HL-60 (cell line): ENCODE measurements at regions not wholly inside any gene's neighbourhood (a gene's known extent, or its start where the extent isn't known, plus 50 kb on each side); places are given as distances from the start of the nearest gene placed in this dataset.

Experiments used
- DNase-seq, 2 experiments: peaks; one replicate each; pipeline ENCODE4 v3.0.0-alpha.2; 2010 to 2020; ENCODE audit warnings: low read depth in 1 of 2, low spot score in 1 of 2
- H3K27ac ChIP-seq: fragments of 250-450 bp; sonication (Bioruptor Pico); replicated peaks from 2 replicates; pipeline ENCODE4 v1.5.1; 2020; ENCODE audit warnings: mild to moderate bottlenecking, moderate library complexity
- H3K27me3 ChIP-seq: fragments of 250-450 bp; sonication (Bioruptor Pico); 2 replicates; pipeline ENCODE4 v1.5.1; 2021; ENCODE audit warnings: mild to moderate bottlenecking, moderate library complexity; ENCODE audit not compliant: insufficient read depth, poor library complexity, severe bottlenecking
- H3K4me3 ChIP-seq: replicated peaks from 2 replicates; pipeline ENCODE4 v1.5.1; 2011; ENCODE audit warnings: mild to moderate bottlenecking, control low read depth, low read length; ENCODE audit not compliant: insufficient read depth
- GABPA ChIP-seq: IDR thresholded peaks from 2 replicates; pipeline ENCODE4 v1.6.1; 2012; ENCODE audit warnings: low read depth
- POLR2AphosphoS5 ChIP-seq: IDR thresholded peaks from 2 replicates; pipeline ENCODE4 v1.6.1; 2012; ENCODE audit warnings: low read depth
- REST ChIP-seq: IDR thresholded peaks from 2 replicates; pipeline ENCODE4 v1.6.1; 2012; ENCODE audit warnings: low read depth; ENCODE audit not compliant: insufficient replicate concordance
- SPI1 ChIP-seq: IDR thresholded peaks from 2 replicates; pipeline ENCODE4 v1.6.1; 2012; ENCODE audit warnings: low read depth, mild to moderate bottlenecking, borderline replicate concordance
- TF ChIP-seq, protein P1 (sequence below): IDR thresholded peaks from one replicate; pipeline ENCODE4 v1.5.1; 2011; ENCODE audit warnings: low read length, control low read depth, inconsistent platforms; ENCODE audit not compliant: insufficient read depth

DNA sequence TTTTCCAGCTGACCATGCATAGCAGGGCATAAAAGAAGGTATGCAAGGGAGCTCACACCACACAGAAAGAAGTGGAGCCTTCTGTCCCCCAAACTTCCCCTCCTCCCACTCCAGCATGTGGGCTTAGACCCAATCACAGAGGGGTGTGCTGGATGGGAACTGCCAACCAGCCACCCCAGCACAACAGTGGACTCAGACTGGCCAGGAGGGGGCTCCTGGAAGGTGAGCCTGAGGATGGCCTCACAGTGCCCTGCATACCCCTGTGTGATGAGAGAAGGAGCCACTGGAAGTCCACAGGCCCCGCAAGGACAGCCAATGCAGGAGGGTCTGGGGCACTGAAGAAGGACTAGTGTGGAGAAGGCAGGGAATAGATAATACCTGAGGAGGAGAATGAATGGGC, 106.9 kb upstream of the SERP2 start:
- no peak for DNase-seq
- TF ChIP-seq POLR2AphosphoS5 = no peak
- TF ChIP-seq, protein P1, sequence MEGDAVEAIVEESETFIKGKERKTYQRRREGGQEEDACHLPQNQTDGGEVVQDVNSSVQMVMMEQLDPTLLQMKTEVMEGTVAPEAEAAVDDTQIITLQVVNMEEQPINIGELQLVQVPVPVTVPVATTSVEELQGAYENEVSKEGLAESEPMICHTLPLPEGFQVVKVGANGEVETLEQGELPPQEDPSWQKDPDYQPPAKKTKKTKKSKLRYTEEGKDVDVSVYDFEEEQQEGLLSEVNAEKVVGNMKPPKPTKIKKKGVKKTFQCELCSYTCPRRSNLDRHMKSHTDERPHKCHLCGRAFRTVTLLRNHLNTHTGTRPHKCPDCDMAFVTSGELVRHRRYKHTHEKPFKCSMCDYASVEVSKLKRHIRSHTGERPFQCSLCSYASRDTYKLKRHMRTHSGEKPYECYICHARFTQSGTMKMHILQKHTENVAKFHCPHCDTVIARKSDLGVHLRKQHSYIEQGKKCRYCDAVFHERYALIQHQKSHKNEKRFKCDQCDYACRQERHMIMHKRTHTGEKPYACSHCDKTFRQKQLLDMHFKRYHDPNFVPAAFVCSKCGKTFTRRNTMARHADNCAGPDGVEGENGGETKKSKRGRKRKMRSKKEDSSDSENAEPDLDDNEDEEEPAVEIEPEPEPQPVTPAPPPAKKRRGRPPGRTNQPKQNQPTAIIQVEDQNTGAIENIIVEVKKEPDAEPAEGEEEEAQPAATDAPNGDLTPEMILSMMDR = no peak
- TF ChIP-seq GABPA = no peak
- no peak for TF ChIP-seq SPI1
- no peak for TF ChIP-seq REST
- Histone ChIP-seq H3K27me3 (no peaks in the 10 kb centered on the region), H3K4me3 (no peak overlapping the region), H3K27ac (no peak overlapping the region)

- Histone ChIP-seq H3K4me3 (no peak overlapping the region), H3K27ac (no peak overlapping the region), H3K27me3 (no peaks in the 10 kb centered on the region)
- TF ChIP-seq, protein P1 = no peak
- no peak for TF ChIP-seq GABPA
- TF ChIP-seq REST = no peak
- TF ChIP-seq SPI1 = no peak
- DNase-seq = no peak
Observed at GRCh38 chr13:44267203-44267602, 106.4 kb upstream of the SERP2 start.

DNA sequence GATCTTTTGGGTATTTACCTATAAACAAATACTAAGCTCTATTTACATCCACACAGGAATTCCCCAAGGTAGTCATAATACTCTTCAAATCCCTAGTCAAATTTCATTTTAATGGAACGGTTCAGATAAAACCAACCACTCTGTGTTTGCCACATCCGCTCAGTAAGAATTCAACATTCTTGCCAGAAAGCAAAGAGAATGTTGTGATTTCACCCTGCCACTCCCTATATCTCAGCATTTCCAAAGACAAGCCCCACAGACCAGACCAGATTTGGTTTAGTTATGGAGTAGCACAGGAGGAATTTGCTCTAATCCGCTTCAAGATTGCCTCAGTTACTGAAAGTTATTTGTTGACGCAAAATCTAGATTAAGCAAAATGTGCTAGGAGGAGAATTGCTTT, 105.6 kb upstream of the SERP2 start:
- no peak for DNase-seq
- Histone ChIP-seq H3K27me3 (no peaks in the 10 kb centered on the region), H3K27ac (no peak overlapping the region)

More for the DNA sequence above, 105.6 kb upstream of the SERP2 start:
- TF ChIP-seq GABPA (no peak), SPI1 (no peak), POLR2AphosphoS5 (no peak), REST (no peak)
- TF ChIP-seq, protein P1 = no peak
- no peak overlapping the region for H3K4me3 ChIP-seq
